Testis (tissue), 2 donors: ENCODE measurements at regions not wholly inside any gene's neighbourhood (a gene's known extent, or its start where the extent isn't known, plus 50 kb on each side); places are given as distances from the start of the nearest gene placed in this dataset.

ENCODE experiments used
- CTCF ChIP-seq, 3 experiments: fragments of 450-650 bp in 2 of 3; fragments of 200-600 bp in 1 of 3; sonication (generic) in 1 of 3; IDR thresholded peaks; one replicate each; pipeline ENCODE4 v1.5.1; 2016 to 2019; ENCODE audit warnings: antibody characterized with exemption in 3 of 3, mild to moderate bottlenecking in 2 of 3, moderate library complexity in 1 of 3
- POLR2A ChIP-seq: fragments of 450-650 bp; IDR thresholded peaks from one replicate; pipeline ENCODE4 v1.6.1; 2017; ENCODE audit warnings: antibody characterized with exemption, mild to moderate bottlenecking, moderate library complexity

DNA sequence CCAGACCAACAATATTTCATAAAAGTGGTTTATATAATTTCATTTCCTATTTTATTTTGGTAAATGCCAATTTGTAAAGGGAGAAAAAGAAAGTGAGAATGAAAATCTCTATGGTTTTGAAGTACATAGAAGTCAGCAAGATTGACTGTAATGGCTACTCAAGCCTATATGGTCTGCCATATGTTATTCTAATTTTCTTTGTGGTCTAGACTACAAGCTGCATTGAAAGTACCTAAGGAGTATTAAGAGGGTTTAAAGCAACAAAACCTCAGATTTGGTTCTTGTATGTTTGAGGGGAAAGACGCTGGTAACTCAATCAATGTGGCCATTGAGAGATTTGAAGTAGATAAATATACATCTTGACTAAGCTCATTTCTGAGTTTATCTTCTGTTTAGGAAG, 193.5 kb upstream of the EYA4 start:
- TF ChIP-seq CTCF (IDR thresholded peaks at IDR 0.05) (no peak), POLR2A (no peak)
